ENCODE measurements at regions not wholly inside any gene's neighbourhood (a gene's known extent, or its start where the extent isn't known, plus 50 kb on each side); places are given as distances from the start of the nearest gene placed in this dataset.
"Not testable (repeated sequence)": the region's sequence is repeated elsewhere in the genome, so short reads cannot be mapped to it uniquely, and the experiment has no call there.

DNA sequence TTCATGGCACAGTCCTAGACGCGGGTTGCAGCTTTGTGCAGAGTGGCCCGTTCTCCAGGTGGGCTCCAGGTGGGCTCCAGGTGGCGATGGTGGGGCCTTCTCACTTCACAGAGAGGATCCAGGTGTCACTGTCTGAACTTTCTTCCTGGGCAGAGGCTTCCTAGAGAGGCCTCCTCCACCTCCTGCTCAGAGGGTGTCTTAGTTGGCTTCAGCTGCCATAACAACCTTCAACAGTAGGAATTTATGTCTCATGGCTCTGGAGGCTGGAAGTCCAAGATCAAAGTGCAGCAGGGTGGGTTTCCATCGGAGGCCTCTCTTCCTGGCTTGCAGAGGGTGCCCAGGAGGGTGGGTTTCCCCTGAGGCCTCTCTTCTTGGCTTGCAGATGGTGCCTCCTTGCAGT is 125.1 kb downstream of the GLRX3 start:
- FAIRE-seq (no peak), DNase-seq (ENCODE audit: low spot score) (no peak)

DNA sequence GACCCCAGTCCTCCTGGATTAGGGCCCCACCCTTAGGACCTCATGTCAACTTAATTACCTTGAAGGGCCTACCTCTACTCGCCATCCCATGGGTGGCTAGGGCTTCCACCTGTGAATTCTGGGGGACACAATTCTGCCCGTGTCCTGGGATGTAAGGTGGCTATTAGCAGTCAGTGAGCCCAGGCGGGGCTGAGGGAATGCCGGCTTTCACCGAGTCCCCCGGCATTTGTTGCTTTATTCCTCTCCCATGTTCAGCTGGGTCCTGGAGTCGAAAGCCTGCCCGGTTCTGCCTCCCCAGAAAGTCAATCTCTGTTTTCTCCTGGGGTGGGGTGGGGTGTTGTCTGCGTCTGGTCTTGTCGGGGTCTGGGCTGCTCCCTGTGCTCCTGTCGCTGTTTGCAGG is 125.6 kb downstream of the GLRX3 start:
- DNase-seq (ENCODE audit: low spot score), result no peak
- FAIRE-seq, result no peak

DNA sequence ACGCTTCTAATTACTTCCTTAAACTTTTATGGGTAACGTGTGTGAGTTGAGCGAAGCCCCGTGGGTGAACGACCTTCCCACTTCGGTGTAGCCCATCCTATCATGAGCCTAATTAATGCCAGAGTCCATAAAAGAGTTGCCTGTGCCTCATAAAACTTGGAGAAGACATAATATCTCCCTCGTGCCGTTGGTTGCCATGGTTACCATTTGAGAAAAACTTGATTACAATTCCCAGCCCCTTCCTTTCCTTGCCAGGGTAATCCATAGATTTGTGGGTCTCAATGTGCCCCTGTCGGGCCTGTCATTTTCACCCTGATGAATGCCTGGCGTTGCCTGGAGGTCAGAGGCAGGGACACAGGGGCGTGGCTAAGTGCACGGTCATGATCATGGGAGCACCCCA is 127.1 kb downstream of the GLRX3 start:
- no peak for DNase-seq (ENCODE audit: low spot score)
- no peak for FAIRE-seq

DNA sequence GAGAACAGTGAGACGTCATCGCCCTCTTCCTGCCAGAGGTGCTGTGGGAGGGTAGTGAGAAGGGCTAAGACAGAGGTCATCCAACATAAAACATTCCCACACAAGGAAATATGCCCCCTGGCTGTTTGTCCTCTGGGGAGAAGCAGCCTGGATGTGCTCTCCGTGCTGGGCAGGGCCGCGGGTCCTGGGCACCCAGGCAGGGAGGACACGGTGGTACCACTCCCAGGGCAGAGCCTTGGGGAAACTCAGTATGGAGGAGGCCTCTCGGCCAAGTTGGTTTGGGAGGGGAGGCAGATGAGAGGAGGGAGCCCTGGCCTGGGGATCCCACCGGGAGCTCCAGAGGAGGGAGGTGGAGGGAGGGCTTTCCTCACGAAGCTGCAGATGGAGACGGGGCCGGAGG is 129.4 kb downstream of the GLRX3 start:
- DNase-seq (ENCODE audit: low spot score) (no peak), FAIRE-seq (no peak)

DNA sequence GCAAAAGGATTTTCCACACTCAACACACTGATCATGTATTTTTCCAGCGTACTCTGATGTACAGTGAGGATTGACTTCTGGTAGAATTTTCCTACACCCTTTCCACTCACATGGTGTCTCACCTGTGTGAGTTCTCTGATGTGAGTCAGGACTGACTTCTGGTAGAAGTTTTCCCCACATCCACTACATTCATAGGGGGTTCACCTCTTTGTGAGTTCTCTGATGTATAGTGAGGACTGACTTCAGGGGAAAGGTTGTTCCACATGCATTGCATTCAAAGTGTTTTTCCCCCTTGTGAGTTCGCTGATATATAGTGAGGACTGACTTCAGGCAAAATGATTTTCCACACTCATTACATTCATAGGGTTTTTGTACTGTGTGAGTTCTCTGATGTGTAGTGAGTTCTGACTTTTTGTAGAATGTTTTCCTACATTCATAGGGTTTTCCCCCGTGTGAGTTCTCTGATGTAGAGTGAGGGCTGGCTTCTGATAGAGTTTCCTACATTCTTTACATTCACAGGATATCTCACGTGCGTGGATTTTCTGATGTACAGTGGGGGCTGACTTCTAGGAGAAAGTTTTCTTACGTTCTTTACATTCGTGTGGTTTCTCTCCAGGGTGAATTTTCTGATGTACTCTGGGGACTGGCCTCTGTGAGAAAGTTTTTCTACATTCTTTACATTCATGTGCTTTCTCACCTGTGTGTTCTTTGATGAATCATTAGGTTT is 146.5 kb downstream of the GLRX3 start:
- DNase-seq (ENCODE audit: low spot score), result no peak
- FAIRE-seq, result no peak

DNA sequence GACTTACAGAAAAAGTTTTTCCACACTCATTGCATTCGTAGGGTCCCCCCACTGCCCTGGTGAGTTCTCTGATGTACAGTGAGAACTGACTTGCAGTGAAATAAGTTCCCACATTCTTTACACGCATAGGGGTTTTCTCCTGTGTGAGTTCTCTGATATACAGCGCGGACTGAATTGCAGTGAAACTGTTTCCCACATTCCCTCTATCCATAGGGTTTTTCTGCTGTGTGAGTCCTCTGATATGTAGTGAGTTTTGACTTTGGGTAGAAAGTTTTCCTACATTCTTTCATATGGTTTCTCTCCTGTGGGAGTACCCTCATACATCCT is 147.0 kb downstream of the GLRX3 start:
- FAIRE-seq, result no peak
- DNase-seq (ENCODE audit: low spot score), result no peak

DNA sequence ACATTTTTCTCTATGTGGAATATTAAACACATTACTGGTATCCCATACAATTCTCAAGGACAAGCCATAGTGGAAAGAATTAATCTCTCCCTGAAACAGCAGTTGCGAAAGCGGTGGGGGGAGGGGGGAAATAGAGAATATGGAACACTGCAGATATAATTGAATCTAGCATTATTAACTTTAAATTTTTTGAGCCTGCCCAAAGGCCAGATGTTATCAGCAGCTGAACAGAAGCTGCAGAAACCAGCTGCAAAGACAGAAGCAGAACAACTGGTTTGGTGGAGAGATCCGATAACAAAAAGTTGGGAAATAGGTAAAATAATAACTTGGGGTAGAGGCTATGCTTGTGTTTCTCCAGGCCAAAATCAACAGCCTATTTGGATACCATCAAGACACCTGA is 159.6 kb downstream of the GLRX3 start:
- FAIRE-seq; DNase-seq (ENCODE audit: low spot score): not testable (repeated sequence)

DNA sequence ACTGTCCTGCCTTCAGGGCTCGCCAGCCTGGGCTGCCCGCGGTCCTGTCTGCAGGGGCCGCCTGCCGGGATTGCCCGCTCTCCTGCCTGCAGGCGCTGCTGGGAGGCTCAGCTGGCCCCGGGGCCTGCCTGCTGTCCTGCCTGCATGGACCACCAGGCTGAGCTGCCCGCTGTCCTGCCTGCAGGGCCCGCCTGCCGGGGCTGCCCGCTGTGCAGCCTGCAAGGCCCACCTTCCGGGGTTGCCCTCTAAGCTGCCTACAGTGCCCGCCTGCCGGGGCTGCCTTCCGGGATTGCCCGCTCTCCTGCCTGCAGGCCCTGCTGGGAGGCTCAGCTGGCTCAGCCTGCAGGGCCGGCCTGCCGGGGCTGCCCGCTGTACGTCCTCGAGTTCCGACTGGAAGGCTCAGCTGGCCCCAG is 164.4 kb downstream of the GLRX3 start:
- DNase-seq (ENCODE audit: low spot score) (no peak), FAIRE-seq (no peak)

DNA sequence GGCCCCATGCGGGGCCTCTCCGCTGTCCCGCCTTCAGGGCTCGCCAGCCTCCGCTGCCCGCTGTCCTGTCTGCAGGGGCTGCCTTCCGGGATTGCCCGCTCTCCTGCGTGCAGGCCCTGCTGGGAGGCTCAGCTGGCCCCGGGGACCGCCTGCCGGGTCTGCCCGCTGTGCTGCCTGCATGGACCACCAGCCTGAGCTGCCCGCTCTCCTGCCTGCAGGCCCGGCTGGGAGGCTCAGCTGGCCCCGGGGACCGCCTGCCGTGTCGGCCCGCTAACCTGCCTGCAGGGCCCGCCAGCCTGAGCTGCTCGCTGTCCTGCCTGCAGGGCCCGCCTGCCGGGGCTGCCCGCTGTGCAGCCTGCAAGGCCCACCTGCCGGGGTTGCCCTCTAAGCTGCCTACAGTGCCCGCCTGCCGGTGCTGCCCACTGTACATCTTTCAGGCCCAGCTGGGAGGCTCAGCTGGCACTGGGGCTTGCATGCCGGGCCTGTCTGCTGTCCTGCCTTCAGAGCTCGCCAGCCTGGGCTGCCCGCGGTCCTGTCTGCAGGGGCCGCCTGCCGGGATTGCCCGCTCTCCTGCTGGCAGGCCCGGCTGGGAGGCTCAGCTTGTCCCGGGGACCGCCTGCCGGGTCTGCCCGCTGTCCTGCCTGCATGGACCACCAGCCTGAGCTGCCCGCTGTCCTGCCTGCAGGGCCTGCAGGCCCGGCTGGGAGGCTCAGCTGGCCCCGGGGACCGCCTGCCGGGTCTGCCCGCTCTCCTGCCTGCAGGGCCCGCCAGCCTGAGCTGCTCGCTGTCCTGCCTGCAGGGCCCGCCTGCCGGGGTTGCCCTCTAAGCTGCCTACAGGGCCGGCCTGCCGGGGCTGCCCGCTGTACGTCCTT is 165.1 kb downstream of the GLRX3 start:
- FAIRE-seq (no peak), DNase-seq (ENCODE audit: low spot score) (no peak)

DNA sequence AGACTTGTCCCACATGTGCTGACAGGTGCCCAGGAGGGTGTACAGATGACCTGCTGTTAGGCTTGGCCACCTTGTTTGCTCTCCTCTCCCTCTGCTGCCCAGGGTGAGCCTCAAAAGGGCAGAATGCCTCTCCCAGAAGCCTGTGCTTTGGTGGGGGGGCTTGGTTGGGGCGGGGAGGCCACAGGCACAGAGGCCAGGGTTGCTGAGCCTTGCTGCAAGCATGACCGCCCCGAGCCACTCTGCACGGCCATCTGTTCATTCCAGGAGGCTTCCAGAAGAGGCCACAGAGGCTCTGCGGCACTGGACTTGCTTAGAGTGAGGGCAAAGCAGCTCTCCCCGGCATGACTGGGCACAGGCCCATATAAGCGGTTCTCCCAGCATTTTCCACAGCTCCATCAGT is 190.8 kb downstream of the GLRX3 start:
- FAIRE-seq, result no peak
- no peak for DNase-seq (ENCODE audit: low spot score)

DNA sequence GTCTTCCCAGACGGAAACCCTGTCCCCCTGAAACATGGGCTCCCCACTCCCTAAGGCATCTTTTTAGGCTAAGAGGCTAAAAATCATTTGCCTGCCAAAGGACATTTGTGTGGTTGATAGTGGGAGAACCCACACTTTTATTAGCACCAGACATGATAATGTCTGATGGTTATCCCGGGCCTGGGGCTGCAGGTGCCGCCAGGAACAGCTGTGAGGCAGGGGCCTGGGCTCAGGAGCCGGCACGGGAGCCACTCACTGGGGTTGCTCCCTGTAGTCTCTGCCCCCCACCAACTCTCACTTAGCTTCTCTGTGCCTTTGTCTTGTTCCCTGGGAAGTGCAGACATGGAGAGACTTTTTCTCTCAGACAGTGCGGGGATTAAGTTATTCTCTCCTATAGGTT is 193.6 kb downstream of the GLRX3 start:
- DNase-seq (ENCODE audit: low spot score) (no peak), FAIRE-seq (no peak)

DNA sequence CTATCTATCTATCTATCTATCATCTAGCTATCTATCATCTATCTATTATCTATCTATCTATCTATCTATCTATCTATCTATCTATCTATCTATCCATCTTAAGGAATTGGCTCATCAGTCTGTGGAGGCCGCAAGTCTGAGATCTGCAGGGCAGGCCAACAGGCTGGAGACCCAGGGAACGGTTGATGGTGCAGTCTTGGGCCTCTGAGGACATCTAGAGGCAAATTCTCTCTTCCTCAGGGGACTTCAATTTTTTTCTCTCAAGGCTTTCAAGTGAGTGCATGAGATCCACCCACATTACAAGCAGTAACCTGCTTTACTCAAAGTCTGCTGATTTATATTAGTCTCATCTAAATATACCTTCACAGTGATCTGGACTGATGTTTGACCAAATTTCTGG is 197.0 kb downstream of the GLRX3 start:
- DNase-seq (ENCODE audit: low spot score) (no peak), FAIRE-seq (no peak)

DNA sequence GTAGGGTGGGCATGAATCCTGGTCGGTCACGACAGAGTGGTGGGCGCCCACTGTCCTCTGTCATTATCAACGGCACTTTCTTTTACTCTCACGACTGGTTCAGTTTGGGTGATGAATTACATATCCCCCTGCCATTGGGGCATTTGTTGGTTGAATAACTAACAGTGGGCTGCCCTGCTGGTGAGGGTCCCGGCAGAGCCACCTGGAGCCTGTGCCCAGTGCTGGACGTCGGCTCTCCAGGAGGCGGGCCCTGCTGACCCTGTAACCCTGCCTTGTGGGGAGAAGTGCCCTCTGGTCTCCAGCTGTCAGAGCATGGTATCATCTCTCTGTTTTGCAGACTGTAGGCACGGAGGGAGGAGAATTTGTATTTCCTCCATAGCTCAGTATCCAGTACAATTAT is 199.1 kb downstream of the GLRX3 start:
- DNase-seq (ENCODE audit: low spot score) (no peak), FAIRE-seq (no peak)

DNA sequence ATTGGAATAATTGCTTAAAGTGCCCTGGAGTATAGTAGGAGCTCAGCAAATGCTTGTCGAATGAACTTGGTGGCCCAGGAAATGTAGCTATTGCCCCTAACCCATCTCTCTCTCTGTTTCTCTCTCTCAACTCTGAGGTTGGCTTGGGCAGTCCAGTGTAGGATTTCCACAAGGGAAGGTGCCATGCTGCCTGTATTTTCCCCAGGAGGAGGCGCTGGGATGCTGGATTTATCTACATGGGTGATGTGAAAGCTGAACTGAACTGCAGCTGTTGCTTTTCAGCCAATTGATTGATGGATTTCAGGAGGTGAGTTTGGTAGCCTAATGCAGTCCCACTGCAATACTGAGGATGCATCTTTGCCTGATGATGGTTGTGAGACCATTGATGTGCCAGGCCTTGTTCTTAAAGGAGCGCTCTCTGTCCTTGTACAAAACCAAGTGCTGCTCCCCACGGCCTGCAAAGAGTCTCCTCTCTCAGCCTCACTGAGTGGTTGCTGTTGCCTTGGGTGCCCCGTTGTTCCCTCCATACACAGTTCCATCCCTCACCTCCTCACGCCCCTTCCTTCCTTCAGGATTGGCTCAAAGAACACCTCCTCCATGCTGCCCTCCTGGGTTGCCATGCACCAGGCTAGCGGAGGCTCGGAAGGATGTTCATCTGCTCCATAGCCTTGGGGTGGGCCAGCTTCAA is 200.6 kb downstream of the GLRX3 start:
- no peak for DNase-seq (ENCODE audit: low spot score)
- FAIRE-seq, result no peak

DNA sequence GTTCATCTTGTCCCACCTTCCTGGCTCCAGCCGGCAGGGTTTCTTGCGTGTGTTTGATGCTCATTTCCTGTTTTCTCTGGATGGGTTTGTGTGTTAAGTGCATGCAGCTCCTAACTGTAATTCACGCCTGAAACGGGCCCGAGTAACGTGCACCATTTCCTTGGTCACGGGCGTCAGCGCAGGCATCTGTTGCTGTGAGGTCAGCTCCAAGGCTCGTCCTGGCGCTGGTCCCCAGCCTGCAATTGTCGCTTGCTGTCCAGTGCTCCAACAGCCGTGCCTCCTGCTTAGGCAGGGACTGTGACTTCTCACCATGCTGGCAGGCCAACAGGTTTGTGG is 201.1 kb downstream of the GLRX3 start:
- DNase-seq (ENCODE audit: low spot score), result no peak

DNA sequence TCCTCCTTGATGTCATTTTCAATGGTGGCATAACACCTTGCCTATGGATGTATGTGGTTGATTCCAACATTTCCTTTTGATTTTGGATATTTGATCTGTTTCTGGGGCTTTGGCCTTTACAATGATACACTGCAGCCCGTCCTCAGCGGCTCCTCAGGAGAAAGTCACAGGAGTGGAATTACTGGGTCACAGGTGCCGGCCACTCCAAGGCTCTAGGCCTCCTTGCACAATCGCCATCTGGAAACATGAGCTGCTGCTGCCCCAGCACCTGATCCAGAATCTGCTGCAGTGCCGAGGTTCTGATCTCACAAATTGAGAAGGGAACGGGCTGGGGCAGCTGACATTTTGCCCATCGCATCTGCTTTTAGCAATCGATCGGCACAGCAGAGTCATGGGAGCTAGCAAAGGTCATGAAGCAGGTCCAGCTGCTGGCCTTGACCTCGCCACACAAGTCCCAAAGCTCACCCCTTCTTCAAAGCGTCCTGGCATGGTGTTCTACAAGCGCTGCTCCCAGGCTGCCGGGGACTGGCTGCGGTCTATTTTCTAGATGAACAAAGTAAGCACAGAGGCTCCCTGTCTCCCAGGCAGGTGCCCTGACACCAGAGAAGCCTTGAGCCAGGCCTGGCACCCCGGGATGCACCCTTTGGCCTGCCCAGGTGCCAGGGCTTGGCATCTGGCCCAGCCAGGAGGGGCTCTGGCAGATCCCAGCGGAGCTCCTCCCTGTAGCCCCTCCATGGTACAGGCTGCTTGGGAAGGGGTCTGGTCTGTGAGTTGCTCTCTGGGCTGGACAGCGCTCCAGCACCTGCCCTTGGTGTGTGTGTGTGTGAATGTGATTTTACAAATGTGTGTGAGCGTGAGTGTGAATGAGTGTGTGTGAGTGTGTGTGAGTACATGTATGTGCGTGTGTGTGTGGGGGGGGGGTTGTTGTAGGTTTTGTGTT is 201.8 kb downstream of the GLRX3 start:
- no peak for DNase-seq (ENCODE audit: low spot score)
- FAIRE-seq, result no peak

More for the DNA sequence above, 201.1 kb downstream of the GLRX3 start:
- no peak for FAIRE-seq

DNA sequence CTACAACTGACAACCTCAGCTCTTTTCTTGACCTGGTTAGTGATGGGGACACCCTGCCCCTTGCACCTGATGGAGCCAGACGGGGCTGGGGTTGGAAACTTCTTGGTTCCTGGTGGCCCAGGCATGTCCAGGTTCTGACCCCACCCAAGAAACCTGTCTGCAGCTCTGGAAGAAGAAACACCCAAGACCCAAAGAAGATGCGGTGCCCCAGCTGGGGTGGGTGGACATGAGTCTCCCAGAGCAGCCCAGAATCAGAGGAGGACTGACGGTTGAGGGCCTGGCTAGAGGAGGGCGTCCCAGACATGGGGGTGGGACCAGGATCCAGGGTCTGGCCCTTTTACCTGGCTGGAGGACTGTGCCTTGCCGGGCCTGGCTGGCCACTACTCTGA is 202.4 kb downstream of the GLRX3 start:
- no peak for FAIRE-seq
- no peak for DNase-seq (ENCODE audit: low spot score)

DNA sequence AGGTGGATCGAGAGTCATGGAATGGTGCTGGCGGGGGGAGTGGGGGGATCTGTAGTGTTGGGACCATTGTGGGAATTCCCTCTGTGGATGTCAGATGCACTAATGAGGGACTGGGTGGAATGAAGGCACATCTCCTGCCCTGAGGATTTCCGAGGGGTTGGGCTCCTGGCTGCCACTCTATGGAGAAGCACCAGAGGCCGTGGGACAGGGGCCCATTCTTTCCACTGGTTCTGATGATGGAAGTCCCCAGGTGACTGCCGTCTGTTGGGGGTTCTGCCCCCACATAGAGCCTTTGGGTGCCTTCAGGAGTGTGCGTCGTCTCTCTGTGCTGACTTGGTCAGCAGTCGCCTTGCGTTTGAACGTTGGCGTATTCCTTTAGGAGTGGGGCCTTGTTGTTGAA is 202.9 kb downstream of the GLRX3 start:
- DNase-seq (ENCODE audit: low spot score) (no peak), FAIRE-seq (no peak)

DNA sequence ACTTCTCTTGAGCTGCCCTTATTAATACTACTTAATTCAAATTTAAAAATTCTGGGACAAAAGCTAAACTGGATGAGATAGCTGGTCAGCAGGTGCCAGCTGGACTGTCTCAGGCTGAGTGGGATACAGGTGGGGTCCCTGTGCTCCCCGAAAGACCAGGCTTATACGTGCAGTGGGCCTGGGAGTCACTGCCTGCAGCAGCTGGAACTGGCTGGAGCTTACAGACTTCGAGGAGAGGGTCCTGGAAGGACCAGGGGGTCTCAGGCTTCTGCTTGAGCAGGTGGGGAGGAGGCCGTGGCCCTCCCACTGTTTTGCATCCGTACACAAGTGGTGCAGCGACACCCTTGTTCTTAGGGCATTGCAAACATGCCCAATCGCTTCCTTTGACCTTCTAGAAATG is 203.7 kb downstream of the GLRX3 start:
- no peak for FAIRE-seq
- DNase-seq (ENCODE audit: low spot score), result no peak

DNA sequence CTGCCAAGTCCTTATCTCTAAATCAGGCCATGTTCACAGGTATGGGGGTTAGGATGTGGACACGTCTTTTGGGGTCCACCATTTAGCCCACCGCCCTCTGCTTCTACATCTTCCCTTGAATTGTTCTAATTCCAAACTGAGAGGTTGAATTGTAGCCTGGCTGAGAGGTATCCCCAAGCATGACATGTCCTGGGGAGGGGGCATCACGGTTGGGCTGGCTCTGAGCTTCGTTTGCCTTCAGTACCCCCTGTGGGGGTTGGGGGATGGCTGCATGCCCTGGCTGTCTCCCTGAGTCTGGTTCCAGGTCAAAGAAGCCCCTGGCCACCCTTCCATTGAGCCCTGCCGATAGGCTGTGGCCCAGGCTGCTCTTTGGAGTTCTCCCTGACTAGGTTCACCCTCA is 204.6 kb downstream of the GLRX3 start:
- no peak for DNase-seq (ENCODE audit: low spot score)
- no peak for FAIRE-seq

DNA sequence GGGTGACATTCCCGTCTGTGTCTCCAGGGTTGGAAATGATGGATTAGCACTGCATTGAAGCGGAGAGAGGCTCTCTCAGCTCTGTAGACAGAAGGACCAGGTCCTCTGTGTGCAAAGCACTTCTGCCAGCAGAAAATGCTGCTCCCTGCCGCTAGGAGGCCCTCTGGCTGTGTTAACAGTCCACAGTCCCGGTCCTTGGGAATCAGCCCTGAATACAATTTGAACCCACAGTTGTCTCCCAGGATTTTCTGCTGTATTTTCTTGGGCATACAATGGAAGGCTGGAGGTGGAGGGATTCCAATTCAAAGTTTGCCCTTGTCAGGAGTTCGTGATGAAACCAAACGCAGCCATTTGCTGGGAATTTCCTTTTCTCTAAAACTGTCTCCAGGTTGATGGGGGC is 205.2 kb downstream of the GLRX3 start:
- DNase-seq (ENCODE audit: low spot score), result no peak
- no peak for FAIRE-seq

DNA sequence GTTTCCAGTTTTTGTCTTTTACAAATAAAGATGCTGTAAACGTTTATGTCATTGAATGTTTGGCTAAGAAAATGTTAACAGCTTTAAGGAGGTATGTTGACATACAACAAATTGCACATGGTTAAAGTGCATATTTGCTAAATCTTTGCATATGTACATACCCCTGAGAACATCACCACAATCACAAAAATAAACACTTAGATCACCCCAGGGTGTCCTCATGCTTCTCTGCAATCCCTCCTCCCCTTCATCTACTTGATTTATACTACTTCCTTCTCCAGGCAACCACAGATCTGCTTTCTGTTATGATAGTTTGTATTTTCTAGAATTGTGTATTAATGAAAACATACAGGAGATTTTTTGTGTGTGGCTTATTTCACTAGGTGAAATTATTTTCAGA is 209.5 kb downstream of the GLRX3 start:
- DNase-seq (ENCODE audit: low spot score) (no peak), FAIRE-seq (no peak)
